ENCODE measurements at regions not wholly inside any gene's neighbourhood (a gene's known extent, or its start where the extent isn't known, plus 50 kb on each side); places are given as distances from the start of the nearest gene placed in this dataset.

- no peaks in the 10 kb centered on the region for H4K20me1 ChIP-seq (ENCODE audit: control insufficient read depth, extremely low read depth, insufficient read depth, low read length)
- no peak overlapping the region for H3K4me2 ChIP-seq (ENCODE audit: control insufficient read depth, extremely low read depth, insufficient read depth, low read depth, low read length)
- no peak overlapping the region for H3K27ac ChIP-seq (ENCODE audit: control insufficient read depth, insufficient read depth, low read length)
- H2AFZ ChIP-seq (ENCODE audit: control insufficient read depth, low read length) = no peak overlapping the region
- FAIRE-seq = no peak
- H3K79me2 ChIP-seq (ENCODE audit: control insufficient read depth, insufficient read depth, low read length) = no peaks in the 10 kb centered on the region
- H3K36me3 ChIP-seq (ENCODE audit: control insufficient read depth in 2 of 2, extremely low read depth in 1 of 2, insufficient read depth in 2 of 2, low read length in 2 of 2) = no peaks in the 10 kb centered on the region
- DNase-seq (ENCODE audit: low read depth, low spot score) = no peak
- dilution Hi-C loops (cut with MboI; ENCODE audit: extremely low pct_ligation_motif_present, low sequenced_read_pairs) = no loop called here
- no peaks in the 10 kb centered on the region for H3K9me3 ChIP-seq (ENCODE audit: control insufficient read depth, low read depth, low read length)
- no peaks in the 10 kb centered on the region for H3K27me3 ChIP-seq (ENCODE audit: control insufficient read depth, extremely low read depth, insufficient read depth, low read length)
- no peak for TF ChIP-seq CTCF (optimal IDR thresholded peaks at IDR 0.05 in 1 of 3, IDR thresholded peaks at IDR 0.05 in 1 of 3, conservative IDR thresholded peaks at IDR 0.05 in 1 of 3; ENCODE audit: extremely low read depth in 1 of 3, insufficient read depth in 2 of 3, low read length in 3 of 3)
- TF ChIP-seq EZH2 (IDR thresholded peaks at IDR 0.05; ENCODE audit: low read length) = no peak
- no peak overlapping the region for H3K4me3 ChIP-seq (ENCODE audit: control insufficient read depth in 2 of 3, extremely low read depth in 1 of 3, insufficient read depth in 2 of 3, low read depth in 1 of 3, low read length in 3 of 3)
- no peaks in the 10 kb centered on the region for H3K9me1 ChIP-seq (ENCODE audit: control insufficient read depth, extremely low read depth, insufficient read depth, low read length)
- H3K9ac ChIP-seq (ENCODE audit: control insufficient read depth, extremely low read depth, insufficient read depth, low read length) = no peak overlapping the region
- no peaks in the 10 kb centered on the region for H3K4me1 ChIP-seq (ENCODE audit: control insufficient read depth, extremely low read depth, insufficient read depth, low read length)
Measured at GRCh38 chr17:5640726-5641125, 56.4 kb upstream of the NLRP1 start.

- Histone ChIP-seq H3K4me2 (ENCODE audit: control insufficient read depth, extremely low read depth, insufficient read depth, low read depth, low read length) (no peak overlapping the region), H3K36me3 (ENCODE audit: control insufficient read depth in 2 of 2, extremely low read depth in 1 of 2, insufficient read depth in 2 of 2, low read length in 2 of 2) (no peaks in the 10 kb centered on the region), H3K9ac (ENCODE audit: control insufficient read depth, extremely low read depth, insufficient read depth, low read length) (no peak overlapping the region), H3K4me1 (ENCODE audit: control insufficient read depth, extremely low read depth, insufficient read depth, low read length) (no peaks in the 10 kb centered on the region), H3K79me2 (ENCODE audit: control insufficient read depth, insufficient read depth, low read length) (no peaks in the 10 kb centered on the region), H3K9me1 (ENCODE audit: control insufficient read depth, extremely low read depth, insufficient read depth, low read length) (no peaks in the 10 kb centered on the region), H3K27me3 (ENCODE audit: control insufficient read depth, extremely low read depth, insufficient read depth, low read length) (no peaks in the 10 kb centered on the region), H4K20me1 (ENCODE audit: control insufficient read depth, extremely low read depth, insufficient read depth, low read length) (no peaks in the 10 kb centered on the region), H2AFZ (ENCODE audit: control insufficient read depth, low read length) (no peak overlapping the region), H3K27ac (ENCODE audit: control insufficient read depth, insufficient read depth, low read length) (no peak overlapping the region), H3K9me3 (ENCODE audit: control insufficient read depth, low read depth, low read length) (no peaks in the 10 kb centered on the region), H3K4me3 (ENCODE audit: control insufficient read depth in 2 of 3, extremely low read depth in 1 of 3, insufficient read depth in 2 of 3, low read depth in 1 of 3, low read length in 3 of 3) (no peak overlapping the region)
- DNase-seq (ENCODE audit: low read depth, low spot score) (no peak), FAIRE-seq (no peak)
- dilution Hi-C loops (cut with MboI; ENCODE audit: extremely low pct_ligation_motif_present, low sequenced_read_pairs) = no loop called here
- TF ChIP-seq CTCF (optimal IDR thresholded peaks at IDR 0.05 in 1 of 3, IDR thresholded peaks at IDR 0.05 in 1 of 3, conservative IDR thresholded peaks at IDR 0.05 in 1 of 3; ENCODE audit: extremely low read depth in 1 of 3, insufficient read depth in 2 of 3, low read length in 3 of 3) = no peak
- no peak for TF ChIP-seq EZH2 (IDR thresholded peaks at IDR 0.05; ENCODE audit: low read length)
Measured at GRCh38 chr17:5642752-5643151, 58.4 kb upstream of the NLRP1 start.

Data from keratinocyte (primary cell).